A172 (cell line): ENCODE measurements at regions not wholly inside any gene's neighbourhood (a gene's known extent, or its start where the extent isn't known, plus 50 kb on each side); places are given as distances from the start of the nearest gene placed in this dataset.

Source experiments
- DNase-seq: peaks from one replicate; pipeline ENCODE4 v3.0.0-alpha.2; 2015; ENCODE audit warnings: low spot score

- no peak for DNase-seq
Measured at GRCh38 chr1:199333180-199333579, 694.3 kb upstream of the NR5A2 start.

- no peak for DNase-seq
Measured at GRCh38 chr1:199335496-199335895, 692.0 kb upstream of the NR5A2 start.

- DNase-seq = no peak
Measured at GRCh38 chr1:199336745-199337640, 690.5 kb upstream of the NR5A2 start.

DNA sequence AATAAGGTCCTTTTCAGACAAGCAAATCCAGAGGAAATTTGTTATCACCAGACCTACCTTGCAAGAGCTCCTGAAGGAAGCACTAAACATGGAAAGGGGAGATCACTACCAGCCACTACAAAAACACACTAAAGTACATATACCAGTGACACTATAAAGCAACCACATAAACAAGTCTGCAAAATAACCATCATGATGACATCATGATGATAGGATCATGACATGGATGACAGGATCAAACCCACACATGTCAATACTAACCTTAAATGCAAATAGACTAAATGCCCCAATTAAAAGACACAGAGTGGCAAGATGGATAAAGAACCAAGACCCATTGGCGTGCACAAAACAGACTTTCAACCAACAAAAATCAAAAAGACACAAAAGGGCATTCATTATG, 688.8 kb upstream of the NR5A2 start:
- DNase-seq = no peak

GRCh38 chr1:199352351-199352750, 675.2 kb upstream of the NR5A2 start:
- no peak for DNase-seq

DNA sequence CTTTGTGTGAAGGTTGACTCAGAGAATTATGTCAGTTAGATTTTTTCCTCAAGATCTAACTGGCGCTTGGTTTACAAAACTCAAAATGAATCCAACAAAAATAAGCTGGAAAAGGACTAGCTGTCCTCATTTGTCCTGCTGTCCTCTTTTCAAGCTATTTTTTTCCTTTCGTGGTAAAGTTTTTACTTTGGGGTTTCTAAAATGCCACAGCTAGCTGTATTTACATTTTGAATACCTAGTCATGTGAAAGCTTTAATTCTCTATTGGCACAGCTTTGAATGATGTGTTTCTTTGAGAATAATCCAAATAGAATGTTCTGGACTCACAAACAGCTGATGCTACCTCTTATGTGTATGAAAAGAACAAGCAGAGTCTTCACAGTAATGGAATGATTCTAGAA, 673.6 kb upstream of the NR5A2 start:
- DNase-seq = no peak

- no peak for DNase-seq
Measured at GRCh38 chr1:199356561-199356960, 670.9 kb upstream of the NR5A2 start.

- DNase-seq = no peak
Measured at GRCh38 chr1:199357599-199357998, 669.9 kb upstream of the NR5A2 start.

DNA sequence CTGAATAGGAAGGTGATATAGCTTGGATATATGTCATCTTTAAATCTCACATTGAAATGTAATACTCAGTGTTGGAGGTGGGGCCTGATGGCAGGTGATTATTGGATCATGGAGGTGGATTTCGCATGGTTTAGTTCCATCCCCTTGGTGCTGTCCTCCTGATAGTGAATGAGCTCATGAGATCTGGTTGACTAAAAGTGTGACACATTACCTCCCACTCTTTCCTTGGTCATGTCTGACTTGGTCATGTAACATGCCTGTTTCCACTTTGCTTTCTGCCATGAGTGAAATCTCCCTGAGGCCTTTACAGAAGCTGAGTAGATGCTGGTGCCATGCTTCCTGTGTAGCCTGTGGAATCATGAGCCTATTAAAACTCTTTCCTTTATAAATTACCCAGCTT, 664.5 kb upstream of the NR5A2 start:
- DNase-seq = no peak

GRCh38 chr1:199373139-199373538, 654.4 kb upstream of the NR5A2 start:
- no peak for DNase-seq

- DNase-seq = no peak
Measured at GRCh38 chr1:199377211-199377610, 650.3 kb upstream of the NR5A2 start.

DNA sequence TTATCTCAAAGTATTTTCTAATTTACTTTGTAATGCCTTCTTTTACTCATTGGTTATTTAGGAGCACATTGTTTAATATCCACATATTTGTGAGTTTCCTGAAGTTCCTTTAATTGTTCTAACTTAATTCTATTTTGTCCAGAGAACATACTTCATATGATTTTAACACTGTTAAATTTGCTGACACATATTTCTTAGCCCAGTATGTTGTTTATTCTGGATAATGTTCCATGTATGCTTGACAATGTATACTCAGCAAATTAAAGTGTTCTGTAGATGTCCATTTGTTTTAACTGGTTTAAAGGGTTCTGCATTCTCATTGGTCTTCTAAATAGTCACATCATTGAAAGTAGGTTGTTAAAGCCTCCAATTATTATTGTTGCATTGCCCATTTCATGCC, 643.7 kb upstream of the NR5A2 start:
- DNase-seq = no peak

DNA sequence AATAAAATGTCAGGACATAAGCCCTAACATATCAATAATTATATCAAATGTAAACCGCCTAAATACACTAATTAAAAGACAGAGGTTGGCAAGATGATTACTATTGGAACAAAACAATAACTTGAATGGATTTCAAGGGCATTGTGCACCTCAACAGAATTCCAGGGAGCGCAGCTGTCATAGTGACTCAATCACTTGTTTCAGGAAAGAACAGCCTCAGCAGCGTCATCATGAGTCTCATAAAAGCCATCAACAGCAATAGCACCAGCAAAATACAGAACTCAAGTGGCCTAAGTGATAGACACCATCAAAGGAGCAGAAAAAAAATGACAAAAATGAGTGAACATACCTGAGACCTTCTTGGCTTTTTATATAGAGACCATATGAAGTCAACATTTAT, 632.7 kb upstream of the NR5A2 start:
- no peak for DNase-seq

- no peak for DNase-seq
Measured at GRCh38 chr1:199396456-199396855, 631.1 kb upstream of the NR5A2 start.

GRCh38 chr1:199399996-199400724, 627.4 kb upstream of the NR5A2 start:
- DNase-seq = no peak

GRCh38 chr1:199403531-199404116, 623.9 kb upstream of the NR5A2 start:
- peak; percentile 17 for DNase-seq

DNA sequence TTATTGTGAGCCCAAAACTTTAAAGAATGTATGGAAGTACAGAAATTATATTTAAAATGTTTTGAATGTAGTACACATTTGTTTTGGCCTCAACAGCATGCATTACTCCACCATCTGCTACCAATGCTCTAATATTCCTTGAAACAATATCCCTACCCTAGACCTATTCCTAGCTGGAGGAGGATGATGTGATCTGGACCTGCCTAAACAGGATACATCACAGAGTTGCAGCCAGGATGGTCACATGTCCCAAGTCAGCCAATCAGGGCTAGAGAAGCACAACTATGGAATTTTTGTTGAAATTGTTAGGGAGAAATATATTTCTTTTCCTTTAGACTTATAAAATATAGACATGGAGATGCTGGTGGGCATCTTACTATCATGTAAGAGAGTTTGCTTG, 623.3 kb upstream of the NR5A2 start:
- DNase-seq = peak; percentile 6

DNA sequence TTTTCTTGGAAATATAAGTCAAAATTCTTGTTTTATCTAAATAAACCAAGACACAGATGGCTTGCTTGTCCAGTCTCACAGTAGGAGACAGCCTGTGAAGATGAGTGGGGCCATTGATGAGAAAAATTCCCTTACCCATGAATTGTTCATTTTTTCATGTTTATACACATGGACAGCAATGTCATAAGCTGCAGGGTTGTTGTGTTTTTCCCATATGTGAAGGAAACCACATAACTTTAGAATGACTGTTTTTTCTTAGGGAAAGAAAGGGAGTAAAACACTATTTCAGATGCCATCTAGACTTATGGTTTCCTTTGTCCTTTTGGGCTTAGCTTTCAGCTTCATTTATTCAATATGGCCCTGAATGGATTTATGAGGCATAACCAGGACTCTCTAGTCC, 622.5 kb upstream of the NR5A2 start:
- no peak for DNase-seq

DNA sequence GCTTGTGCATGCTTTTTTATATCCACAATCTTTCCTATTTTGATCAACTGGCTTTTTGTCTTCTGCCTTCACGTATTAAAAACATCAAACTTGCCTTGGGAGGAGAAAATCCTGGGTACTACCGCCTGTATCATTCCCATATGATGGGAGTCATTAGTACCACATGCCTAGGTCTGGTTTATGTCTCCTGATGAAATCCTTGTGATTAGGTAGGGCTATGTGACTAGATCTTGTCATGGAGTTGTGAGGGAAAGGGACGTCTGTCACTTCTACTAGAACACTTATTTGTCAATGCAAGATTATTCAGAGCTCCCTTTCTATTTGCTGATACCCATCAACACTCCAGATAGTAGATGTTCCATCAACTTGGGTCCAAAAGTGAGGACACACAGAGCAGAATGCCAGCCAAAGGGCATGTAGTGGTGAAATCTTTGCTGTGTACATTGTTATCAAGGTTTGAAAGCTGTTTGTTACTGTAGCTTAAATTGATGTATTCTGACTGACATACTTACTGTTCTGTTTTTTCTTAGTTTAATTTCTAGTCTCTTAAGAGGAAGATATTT, 621.8 kb upstream of the NR5A2 start:
- no peak for DNase-seq

DNA sequence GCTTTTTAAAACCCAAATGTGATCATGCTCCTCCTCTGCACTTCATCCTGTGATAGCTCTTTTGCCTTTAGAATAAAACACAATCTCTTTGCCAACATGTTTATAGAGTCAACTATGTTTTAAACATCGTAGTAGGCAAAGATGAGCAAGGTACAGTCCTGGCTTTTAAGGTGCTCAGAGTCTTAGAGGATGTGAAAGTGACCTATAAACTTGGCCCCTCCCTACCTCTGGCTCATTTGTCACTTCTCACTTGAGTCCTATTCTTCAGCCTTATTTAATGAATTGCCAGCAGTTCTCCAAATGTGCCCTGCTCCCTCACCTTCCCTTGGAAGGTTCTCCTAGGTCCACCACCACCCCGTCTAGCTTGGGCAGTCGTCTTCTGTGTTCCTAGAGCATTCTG, 617.0 kb upstream of the NR5A2 start:
- no peak for DNase-seq

DNA sequence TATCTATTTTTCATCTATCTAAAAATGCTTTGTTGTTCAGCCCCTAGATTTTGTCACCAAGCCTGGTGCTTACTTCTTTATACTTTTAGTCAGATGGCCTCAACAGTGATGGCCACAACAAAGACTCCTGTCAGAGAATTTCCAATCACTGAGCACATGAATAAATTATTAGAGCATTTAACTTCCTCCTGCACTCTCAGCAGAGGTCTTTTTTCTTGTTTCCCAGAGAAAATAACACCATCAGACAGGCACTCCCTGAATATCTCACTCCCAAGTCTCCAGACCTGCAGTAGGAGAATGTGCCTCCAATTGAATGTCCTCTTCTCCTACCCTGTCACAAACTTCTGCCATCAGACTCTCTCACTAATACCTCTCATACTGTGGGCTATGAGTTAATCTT, 616.0 kb upstream of the NR5A2 start:
- DNase-seq = no peak

GRCh38 chr1:199422206-199422605, 605.3 kb upstream of the NR5A2 start:
- peak; percentile 42 for DNase-seq

GRCh38 chr1:199447906-199448305, 579.6 kb upstream of the NR5A2 start:
- DNase-seq = no peak
